Tibial artery (tissue), 4 donors: ENCODE measurements at regions not wholly inside any gene's neighbourhood (a gene's known extent, or its start where the extent isn't known, plus 50 kb on each side); places are given as distances from the start of the nearest gene placed in this dataset.

Experiments
- DNase-seq, 2 donors: peaks; one replicate each; pipeline ENCODE4 v3.0.0-alpha.2; 2019
- H3K27ac ChIP-seq, 2 donors: fragments of 200-600 bp; sonication (generic) in 1 of 2; 1 replicate in 1 of 2; 2 replicates in 1 of 2; pipeline ENCODE4 v1.5.1; 2018 to 2019; ENCODE audit warnings: mild to moderate bottlenecking in 1 of 2
- H3K27me3 ChIP-seq, 2 donors: fragments of 200-600 bp; sonication (generic) in 1 of 2; one replicate each; pipeline versions ENCODE4 v1.5.1 to v1.6.0; 2016 to 2019
- H3K36me3 ChIP-seq, 3 donors: fragments of 200-600 bp; sonication (generic) in 2 of 3; one replicate each; pipeline ENCODE4 v1.5.1; 2016 to 2019; ENCODE audit warnings: mild to moderate bottlenecking in 2 of 3
- H3K4me1 ChIP-seq, 4 donors: fragments of 200-600 bp; sonication (generic) in 2 of 4; 1 replicate in 3 of 4; 2 replicates in 1 of 4; pipeline ENCODE4 v1.5.1; 2016 to 2019
- H3K4me3 ChIP-seq, 2 donors: fragments of 200-600 bp; sonication (generic) in 1 of 2; 1 replicate in 1 of 2; 2 replicates in 1 of 2; pipeline ENCODE4 v1.5.1; 2018 to 2019; ENCODE audit warnings: mild to moderate bottlenecking in 2 of 2
- H3K9me3 ChIP-seq, 3 donors: fragments of 200-600 bp; sonication (generic) in 1 of 3; one replicate each; pipeline ENCODE4 v1.5.1; 2016 to 2019
- intact Hi-C: fragments of 100-400 bp; cut with DNase I; formaldehyde crosslinking; loops from one replicate; pipeline ENCODE4 v1.15.0; 2023; ENCODE audit warnings: low total_unique reads
- TF ChIP-seq, protein P1 (sequence below), 2 experiments: fragments of 200-600 bp in 1 of 2; fragments of 450-650 bp in 1 of 2; IDR thresholded peaks; one replicate each; pipeline ENCODE4 v1.5.1; 2017 to 2019; ENCODE audit warnings: antibody characterized with exemption in 2 of 2, mild to moderate bottlenecking in 1 of 2, moderate library complexity in 1 of 2

DNA sequence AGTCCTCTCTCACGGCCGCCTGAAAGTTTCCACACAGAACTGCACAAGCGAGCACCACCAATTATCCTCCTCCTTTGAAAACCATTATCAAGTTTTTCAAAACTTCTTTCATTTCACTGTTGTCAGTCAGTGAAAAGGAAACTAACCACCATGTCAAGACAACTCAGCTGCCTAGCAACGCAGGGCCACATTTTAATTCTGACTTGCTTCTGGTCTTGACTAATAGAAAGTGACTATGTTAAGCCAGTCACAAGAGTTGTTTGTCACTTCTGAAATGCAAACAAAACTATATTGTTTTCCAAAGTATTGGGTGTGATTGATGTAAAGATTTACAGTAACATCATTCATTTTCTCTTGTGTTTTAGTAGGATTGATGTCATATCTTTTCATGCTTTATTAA, 612.8 kb upstream of the AGTR1 start:
- intact Hi-C loops = no loop called here
- H3K4me1 ChIP-seq = no peaks in the 10 kb centered on the region
- no peak overlapping the region for H3K27ac ChIP-seq
- H3K4me3 ChIP-seq = no peak overlapping the region
- no peak for DNase-seq
- H3K9me3 ChIP-seq = no peaks in the 10 kb centered on the region
- no peaks in the 10 kb centered on the region for H3K36me3 ChIP-seq
- TF ChIP-seq, protein P1, sequence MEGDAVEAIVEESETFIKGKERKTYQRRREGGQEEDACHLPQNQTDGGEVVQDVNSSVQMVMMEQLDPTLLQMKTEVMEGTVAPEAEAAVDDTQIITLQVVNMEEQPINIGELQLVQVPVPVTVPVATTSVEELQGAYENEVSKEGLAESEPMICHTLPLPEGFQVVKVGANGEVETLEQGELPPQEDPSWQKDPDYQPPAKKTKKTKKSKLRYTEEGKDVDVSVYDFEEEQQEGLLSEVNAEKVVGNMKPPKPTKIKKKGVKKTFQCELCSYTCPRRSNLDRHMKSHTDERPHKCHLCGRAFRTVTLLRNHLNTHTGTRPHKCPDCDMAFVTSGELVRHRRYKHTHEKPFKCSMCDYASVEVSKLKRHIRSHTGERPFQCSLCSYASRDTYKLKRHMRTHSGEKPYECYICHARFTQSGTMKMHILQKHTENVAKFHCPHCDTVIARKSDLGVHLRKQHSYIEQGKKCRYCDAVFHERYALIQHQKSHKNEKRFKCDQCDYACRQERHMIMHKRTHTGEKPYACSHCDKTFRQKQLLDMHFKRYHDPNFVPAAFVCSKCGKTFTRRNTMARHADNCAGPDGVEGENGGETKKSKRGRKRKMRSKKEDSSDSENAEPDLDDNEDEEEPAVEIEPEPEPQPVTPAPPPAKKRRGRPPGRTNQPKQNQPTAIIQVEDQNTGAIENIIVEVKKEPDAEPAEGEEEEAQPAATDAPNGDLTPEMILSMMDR (IDR thresholded peaks at IDR 0.05) = no peak
- no peaks in the 10 kb centered on the region for H3K27me3 ChIP-seq

DNA sequence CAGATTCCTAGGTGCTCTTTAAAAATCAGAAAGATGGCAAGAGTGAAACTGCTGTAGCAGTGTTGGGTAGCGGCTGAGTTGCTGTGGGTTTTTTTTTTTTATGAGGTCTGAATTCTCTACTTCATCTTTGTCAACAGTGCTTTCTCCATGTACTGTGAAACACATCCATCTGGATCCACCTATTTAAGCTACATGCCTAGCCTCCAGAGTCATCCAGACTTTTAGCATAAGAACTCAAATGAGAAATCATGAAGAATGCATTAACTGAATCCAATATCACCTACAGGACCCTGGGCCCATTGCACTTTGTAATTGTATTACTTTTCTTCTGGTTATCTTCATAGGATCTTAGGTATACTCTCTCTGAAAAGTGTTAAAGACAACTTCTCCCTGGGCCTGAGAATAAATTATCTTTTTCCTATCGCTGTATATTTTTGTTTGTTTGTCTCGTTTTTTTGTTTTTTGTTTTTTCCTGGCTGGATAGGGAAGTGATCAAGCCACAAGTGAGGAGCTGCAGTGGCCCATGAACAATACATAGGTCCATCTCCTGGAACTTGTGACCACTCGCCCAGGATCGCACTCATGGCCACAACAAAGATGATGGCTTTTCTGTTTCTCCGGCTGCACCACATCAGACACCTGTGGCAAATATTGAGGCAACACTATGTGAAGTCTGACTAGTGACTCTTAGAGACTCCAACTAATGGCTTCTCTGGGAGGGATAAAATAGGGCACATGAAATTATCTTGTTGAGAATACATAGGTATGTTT, 609.9 kb upstream of the AGTR1 start:
- H3K27me3 ChIP-seq = no peaks in the 10 kb centered on the region
- no peak for DNase-seq
- H3K4me3 ChIP-seq = no peak overlapping the region
- H3K9me3 ChIP-seq = no peaks in the 10 kb centered on the region
- TF ChIP-seq, protein P1 (IDR thresholded peaks at IDR 0.05) = no peak
- no peaks in the 10 kb centered on the region for H3K4me1 ChIP-seq
- intact Hi-C loops = no loop called here
- H3K27ac ChIP-seq = no peak overlapping the region
- no peaks in the 10 kb centered on the region for H3K36me3 ChIP-seq

DNA sequence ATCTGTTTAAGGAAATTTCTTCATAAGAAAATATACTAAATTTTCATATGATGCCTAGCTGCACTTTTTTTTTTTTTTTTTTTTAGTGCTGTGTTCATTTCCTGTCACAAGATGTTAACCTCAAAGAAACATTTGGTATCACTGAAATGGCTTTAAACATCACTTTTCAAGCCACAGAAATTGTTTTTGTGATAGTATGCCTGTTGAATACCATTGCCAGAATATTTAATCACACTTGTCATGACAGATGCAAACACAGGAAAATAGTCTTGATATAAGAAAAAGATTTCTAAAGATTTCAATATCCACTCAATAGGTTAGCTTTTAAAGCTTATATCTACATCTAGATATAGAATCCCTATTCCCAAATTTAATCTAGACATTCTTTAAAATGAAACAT, 608.5 kb upstream of the AGTR1 start:
- H3K27ac ChIP-seq = no peak overlapping the region
- H3K27me3 ChIP-seq = no peaks in the 10 kb centered on the region
- H3K9me3 ChIP-seq = no peaks in the 10 kb centered on the region
- TF ChIP-seq, protein P1 (IDR thresholded peaks at IDR 0.05) = no peak
- H3K4me3 ChIP-seq = no peak overlapping the region
- H3K4me1 ChIP-seq = no peaks in the 10 kb centered on the region
- H3K36me3 ChIP-seq = no peaks in the 10 kb centered on the region
- intact Hi-C loops = no loop called here
- DNase-seq = no peak

DNA sequence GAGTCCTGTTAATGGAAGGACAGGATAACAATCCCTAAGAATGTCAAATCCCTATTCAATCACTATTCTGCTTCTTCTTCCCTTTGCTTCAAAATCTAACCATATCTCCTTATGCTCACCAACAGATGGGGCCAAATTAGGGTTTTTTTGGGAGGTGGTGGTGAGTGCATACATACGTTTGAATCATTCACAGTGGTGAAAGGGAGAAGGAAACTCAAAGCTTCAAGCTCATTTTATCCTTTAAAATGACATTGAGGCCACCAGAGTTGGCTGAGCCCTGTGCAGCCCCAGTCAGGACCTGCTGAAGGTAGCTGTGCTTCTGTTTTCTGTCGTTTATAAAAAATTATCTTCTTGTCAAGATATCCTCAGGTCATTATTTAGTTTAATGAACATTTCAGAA, 607.5 kb upstream of the AGTR1 start:
- H3K36me3 ChIP-seq = no peaks in the 10 kb centered on the region
- no peaks in the 10 kb centered on the region for H3K27me3 ChIP-seq
- no peak for DNase-seq
- intact Hi-C loops = no loop called here
- TF ChIP-seq, protein P1 (IDR thresholded peaks at IDR 0.05) = no peak
- H3K4me1 ChIP-seq = no peaks in the 10 kb centered on the region
- no peak overlapping the region for H3K27ac ChIP-seq
- no peak overlapping the region for H3K4me3 ChIP-seq
- H3K9me3 ChIP-seq = no peaks in the 10 kb centered on the region

DNA sequence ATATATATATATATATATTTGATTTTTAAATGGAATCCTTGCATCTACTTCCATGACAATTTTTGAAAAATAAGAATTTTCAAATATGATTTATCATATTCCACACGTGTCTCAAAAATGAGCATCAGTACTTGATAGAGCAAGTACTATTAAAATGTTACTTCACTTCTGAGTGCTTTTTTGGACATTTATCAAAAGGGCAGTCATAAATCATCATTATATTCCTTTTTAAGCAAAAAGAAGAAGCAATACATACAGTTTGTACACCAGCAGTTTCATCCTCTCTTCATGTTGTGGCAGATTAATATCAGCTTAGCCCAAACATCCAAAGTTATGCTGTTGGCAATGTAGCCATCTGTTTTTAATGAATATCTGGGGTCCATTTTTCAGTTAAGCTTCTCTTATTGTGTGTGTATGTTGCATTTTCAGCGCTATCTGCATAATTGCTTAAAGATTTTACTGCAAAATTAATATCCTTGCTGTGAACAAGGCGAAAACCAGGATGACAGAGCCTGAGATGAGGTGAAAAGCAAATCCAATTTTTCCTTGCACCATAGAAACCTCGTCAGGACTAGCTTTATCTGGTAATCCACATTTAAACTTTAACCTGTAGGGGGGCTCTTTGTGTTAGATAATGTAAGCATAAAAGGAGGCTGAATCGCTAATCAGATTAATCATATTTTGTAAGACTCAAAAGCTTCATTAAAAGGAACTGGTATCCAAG, 604.9 kb upstream of the AGTR1 start:
- no peaks in the 10 kb centered on the region for H3K4me1 ChIP-seq
- no peaks in the 10 kb centered on the region for H3K9me3 ChIP-seq
- intact Hi-C loops = no loop called here
- H3K4me3 ChIP-seq = no peak overlapping the region
- no peak overlapping the region for H3K27ac ChIP-seq
- H3K27me3 ChIP-seq = no peaks in the 10 kb centered on the region
- TF ChIP-seq, protein P1 (IDR thresholded peaks at IDR 0.05) = no peak
- H3K36me3 ChIP-seq = no peaks in the 10 kb centered on the region
- no peak for DNase-seq
